Transverse colon (tissue), 3 donors: ENCODE measurements at regions not wholly inside any gene's neighbourhood (a gene's known extent, or its start where the extent isn't known, plus 50 kb on each side); places are given as distances from the start of the nearest gene placed in this dataset.

Experiments
- CTCF ChIP-seq, 5 experiments: fragments of 200-600 bp in 3 of 5; fragments of 450-650 bp in 2 of 5; sonication (generic) in 3 of 5; IDR thresholded peaks; 1 replicate in 2 of 5; 2 replicates in 3 of 5; pipeline ENCODE4 v1.5.1; 2016 to 2017; ENCODE audit warnings: antibody characterized with exemption in 5 of 5, inconsistent platforms in 3 of 5, mild to moderate bottlenecking in 2 of 5, moderate library complexity in 1 of 5
- EP300 ChIP-seq: sonication (generic); formaldehyde crosslinking; IDR thresholded peaks from one replicate; pipeline ENCODE4 v1.6.1; 2017; ENCODE audit warnings: antibody characterized with exemption, low read depth
- POLR2A ChIP-seq: fragments of 450-650 bp; IDR thresholded peaks from one replicate; pipeline ENCODE4 v1.6.1; 2016; ENCODE audit warnings: antibody characterized with exemption, mild to moderate bottlenecking, moderate library complexity

GRCh38 chr13:78152415-78152814 lies 233.8 kb upstream of the EDNRB start:
- no peak for TF ChIP-seq CTCF (IDR thresholded peaks at IDR 0.05)
- TF ChIP-seq EP300, result no peak
- TF ChIP-seq POLR2A, result no peak
